GM12878 (cell line): ENCODE measurements at regions not wholly inside any gene's neighbourhood (a gene's known extent, or its start where the extent isn't known, plus 50 kb on each side); places are given as distances from the start of the nearest gene placed in this dataset.

Source experiments
- ATF2 ChIP-seq: IDR thresholded peaks from 2 replicates; pipeline ENCODE4 v1.6.1; 2012; ENCODE audit warnings: low read length, inconsistent platforms
- BCL3 ChIP-seq: IDR thresholded peaks from 2 replicates; pipeline ENCODE4 v1.6.1; 2011; ENCODE audit warnings: borderline replicate concordance, low read depth, mild to moderate bottlenecking, moderate library complexity, low read length; ENCODE audit not compliant: insufficient read depth, poor library complexity, severe bottlenecking
- CBFB ChIP-seq: IDR thresholded peaks from 2 replicates; pipeline ENCODE4 v1.6.1; 2016; ENCODE audit warnings: antibody characterized with exemption, low read depth
- CEBPB ChIP-seq, 2 experiments: fragments of 150-350 bp in 1 of 2; IDR thresholded peaks; 2 replicates each; pipeline ENCODE4 v1.6.1; 2012 to 2014; ENCODE audit warnings: low read depth in 2 of 2, low read length in 2 of 2, borderline replicate concordance in 1 of 2, inconsistent platforms in 1 of 2
- CREB1 ChIP-seq: IDR thresholded peaks from 2 replicates; pipeline ENCODE4 v1.6.1; 2012; ENCODE audit warnings: low read depth, mild to moderate bottlenecking, inconsistent platforms
- ETV6 ChIP-seq, 2 experiments: fragments of 450-650 bp in 1 of 2; IDR thresholded peaks in 1 of 2; conservative IDR thresholded peaks in 1 of 2; 2 replicates each; pipeline ENCODE4 v1.6.1; 2014; ENCODE audit warnings: antibody characterized with exemption in 1 of 2, borderline replicate concordance in 1 of 2, low read depth in 1 of 2, mild to moderate bottlenecking in 1 of 2, moderate library complexity in 1 of 2
- FOXK2 ChIP-seq: fragments of 450-650 bp; IDR thresholded peaks from 2 replicates; pipeline ENCODE4 v1.6.1; 2017; ENCODE audit warnings: mild to moderate bottlenecking, moderate library complexity
- KDM1A ChIP-seq: fragments of 200-600 bp; sonication (generic); IDR thresholded peaks from 2 replicates; pipeline ENCODE4 v1.6.1; 2016; ENCODE audit warnings: borderline replicate concordance
- NRF1 ChIP-seq: conservative IDR thresholded peaks from 2 replicates; pipeline ENCODE4 v1.6.1; 2011; ENCODE audit warnings: mild to moderate bottlenecking, low read depth, low read length, improper control_type of control experiment
- POLR2AphosphoS5 ChIP-seq: IDR thresholded peaks from 2 replicates; pipeline ENCODE4 v1.6.1; 2011; ENCODE audit warnings: mild to moderate bottlenecking, low read length, inconsistent platforms
- SUZ12 ChIP-seq: fragments of 200-600 bp; sonication (generic); IDR thresholded peaks from one replicate; pipeline ENCODE4 v1.6.1; 2018; ENCODE audit warnings: antibody characterized with exemption, mild to moderate bottlenecking; ENCODE audit not compliant: unreplicated experiment
- TF ChIP-seq, protein P1 (sequence below): IDR thresholded peaks from 2 replicates; pipeline ENCODE4 v1.6.1; 2012; ENCODE audit warnings: low read depth, low read length, improper control_type of control experiment
- TF ChIP-seq, protein P2 (sequence below), 3 experiments: IDR thresholded peaks in 2 of 3; conservative IDR thresholded peaks in 1 of 3; 2 replicates each; pipeline ENCODE4 v1.5.1; 2011; ENCODE audit warnings: low read depth in 3 of 3, low read length in 3 of 3, mild to moderate bottlenecking in 3 of 3, control low read depth in 2 of 3, moderate library complexity in 2 of 3, inconsistent platforms in 1 of 3, mixed read lengths in 1 of 3; ENCODE audit not compliant: control insufficient read depth in 2 of 3, insufficient read depth in 1 of 3; ENCODE audit errors: extremely low read depth in 1 of 3
- TF ChIP-seq, protein P3 (sequence below): IDR thresholded peaks from 2 replicates; pipeline ENCODE4 v1.6.1; 2012; ENCODE audit warnings: mild to moderate bottlenecking, low read depth, low read length

DNA sequence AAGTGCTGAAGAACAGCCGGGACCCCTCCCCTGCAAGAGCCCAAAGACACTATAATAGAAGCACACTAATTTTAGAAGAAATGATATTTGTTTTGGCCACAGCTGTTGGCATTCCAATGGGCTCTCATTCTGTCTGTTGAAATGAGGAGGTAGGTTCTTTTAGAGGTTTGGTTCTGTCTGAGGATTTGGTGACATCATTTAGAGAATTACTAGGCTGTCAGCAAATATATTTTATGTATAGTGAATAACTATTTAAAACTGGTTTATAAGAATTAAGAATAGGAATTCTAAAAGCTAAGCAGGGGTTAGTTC lies 200.7 kb upstream of the SLC38A2 start:
- TF ChIP-seq, protein P1, sequence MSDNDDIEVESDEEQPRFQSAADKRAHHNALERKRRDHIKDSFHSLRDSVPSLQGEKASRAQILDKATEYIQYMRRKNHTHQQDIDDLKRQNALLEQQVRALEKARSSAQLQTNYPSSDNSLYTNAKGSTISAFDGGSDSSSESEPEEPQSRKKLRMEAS, result no peak
- no peak for TF ChIP-seq NRF1
- TF ChIP-seq ATF2, result no peak
- no peak for TF ChIP-seq POLR2AphosphoS5
- TF ChIP-seq CREB1, result no peak
- TF ChIP-seq FOXK2, result no peak
- TF ChIP-seq BCL3, result no peak
- TF ChIP-seq, protein P2, sequence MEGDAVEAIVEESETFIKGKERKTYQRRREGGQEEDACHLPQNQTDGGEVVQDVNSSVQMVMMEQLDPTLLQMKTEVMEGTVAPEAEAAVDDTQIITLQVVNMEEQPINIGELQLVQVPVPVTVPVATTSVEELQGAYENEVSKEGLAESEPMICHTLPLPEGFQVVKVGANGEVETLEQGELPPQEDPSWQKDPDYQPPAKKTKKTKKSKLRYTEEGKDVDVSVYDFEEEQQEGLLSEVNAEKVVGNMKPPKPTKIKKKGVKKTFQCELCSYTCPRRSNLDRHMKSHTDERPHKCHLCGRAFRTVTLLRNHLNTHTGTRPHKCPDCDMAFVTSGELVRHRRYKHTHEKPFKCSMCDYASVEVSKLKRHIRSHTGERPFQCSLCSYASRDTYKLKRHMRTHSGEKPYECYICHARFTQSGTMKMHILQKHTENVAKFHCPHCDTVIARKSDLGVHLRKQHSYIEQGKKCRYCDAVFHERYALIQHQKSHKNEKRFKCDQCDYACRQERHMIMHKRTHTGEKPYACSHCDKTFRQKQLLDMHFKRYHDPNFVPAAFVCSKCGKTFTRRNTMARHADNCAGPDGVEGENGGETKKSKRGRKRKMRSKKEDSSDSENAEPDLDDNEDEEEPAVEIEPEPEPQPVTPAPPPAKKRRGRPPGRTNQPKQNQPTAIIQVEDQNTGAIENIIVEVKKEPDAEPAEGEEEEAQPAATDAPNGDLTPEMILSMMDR (IDR thresholded peaks at IDR 0.05 in 2 of 3, conservative IDR thresholded peaks at IDR 0.05 in 1 of 3; ENCODE audit: control insufficient read depth in 2 of 3, extremely low read depth in 1 of 3, insufficient read depth in 1 of 3, low read depth in 3 of 3, low read length in 3 of 3), result no peak
- TF ChIP-seq, protein P3, sequence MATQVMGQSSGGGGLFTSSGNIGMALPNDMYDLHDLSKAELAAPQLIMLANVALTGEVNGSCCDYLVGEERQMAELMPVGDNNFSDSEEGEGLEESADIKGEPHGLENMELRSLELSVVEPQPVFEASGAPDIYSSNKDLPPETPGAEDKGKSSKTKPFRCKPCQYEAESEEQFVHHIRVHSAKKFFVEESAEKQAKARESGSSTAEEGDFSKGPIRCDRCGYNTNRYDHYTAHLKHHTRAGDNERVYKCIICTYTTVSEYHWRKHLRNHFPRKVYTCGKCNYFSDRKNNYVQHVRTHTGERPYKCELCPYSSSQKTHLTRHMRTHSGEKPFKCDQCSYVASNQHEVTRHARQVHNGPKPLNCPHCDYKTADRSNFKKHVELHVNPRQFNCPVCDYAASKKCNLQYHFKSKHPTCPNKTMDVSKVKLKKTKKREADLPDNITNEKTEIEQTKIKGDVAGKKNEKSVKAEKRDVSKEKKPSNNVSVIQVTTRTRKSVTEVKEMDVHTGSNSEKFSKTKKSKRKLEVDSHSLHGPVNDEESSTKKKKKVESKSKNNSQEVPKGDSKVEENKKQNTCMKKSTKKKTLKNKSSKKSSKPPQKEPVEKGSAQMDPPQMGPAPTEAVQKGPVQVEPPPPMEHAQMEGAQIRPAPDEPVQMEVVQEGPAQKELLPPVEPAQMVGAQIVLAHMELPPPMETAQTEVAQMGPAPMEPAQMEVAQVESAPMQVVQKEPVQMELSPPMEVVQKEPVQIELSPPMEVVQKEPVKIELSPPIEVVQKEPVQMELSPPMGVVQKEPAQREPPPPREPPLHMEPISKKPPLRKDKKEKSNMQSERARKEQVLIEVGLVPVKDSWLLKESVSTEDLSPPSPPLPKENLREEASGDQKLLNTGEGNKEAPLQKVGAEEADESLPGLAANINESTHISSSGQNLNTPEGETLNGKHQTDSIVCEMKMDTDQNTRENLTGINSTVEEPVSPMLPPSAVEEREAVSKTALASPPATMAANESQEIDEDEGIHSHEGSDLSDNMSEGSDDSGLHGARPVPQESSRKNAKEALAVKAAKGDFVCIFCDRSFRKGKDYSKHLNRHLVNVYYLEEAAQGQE, result no peak
- no peak for TF ChIP-seq SUZ12
- TF ChIP-seq CEBPB (IDR thresholded peaks at IDR 0.05; ENCODE audit: borderline replicate concordance in 1 of 2, low read depth in 2 of 2, low read length in 2 of 2), result no peak
- no peak for TF ChIP-seq CBFB
- TF ChIP-seq KDM1A, result no peak
- no peak for TF ChIP-seq ETV6 (conservative IDR thresholded peaks at IDR 0.05 in 1 of 2, IDR thresholded peaks at IDR 0.05 in 1 of 2; ENCODE audit: borderline replicate concordance in 1 of 2, low read depth in 1 of 2)
